Islet precursor cell (in vitro differentiated cells): ENCODE measurements at regions not wholly inside any gene's neighbourhood (a gene's known extent, or its start where the extent isn't known, plus 50 kb on each side); places are given as distances from the start of the nearest gene placed in this dataset.
"Not testable (repeated sequence)": the region's sequence is repeated elsewhere in the genome, so short reads cannot be mapped to it uniquely, and the experiment has no call there.

Experiments used
- DNase-seq: peaks from one replicate; pipeline ENCODE4 v3.0.0-alpha.2; 2018

GRCh38 chrX:46151332-46151731, 393.9 kb downstream of the ZNF674 start:
- not testable (repeated sequence) for DNase-seq

- DNase-seq: no peak
Observed at GRCh38 chrX:46144566-46144965, 400.7 kb downstream of the ZNF674 start.

- no peak for DNase-seq
Observed at GRCh38 chrX:46140272-46140671, 404.9 kb downstream of the ZNF674 start.

GRCh38 chrX:46130247-46130646, 415.0 kb downstream of the ZNF674 start:
- DNase-seq: no peak

GRCh38 chrX:46125111-46125510, 420.1 kb downstream of the ZNF674 start:
- DNase-seq: no peak

GRCh38 chrX:46117234-46117633, 428.0 kb downstream of the ZNF674 start:
- no peak for DNase-seq

- not testable (repeated sequence) for DNase-seq
Observed at GRCh38 chrX:46087310-46087709, 457.9 kb downstream of the ZNF674 start.

- not testable (repeated sequence) for DNase-seq
Observed at GRCh38 chrX:46080121-46080520, 465.1 kb downstream of the ZNF674 start.

GRCh38 chrX:46072791-46073190, 472.4 kb downstream of the ZNF674 start:
- no peak for DNase-seq

GRCh38 chrX:46072372-46072771, 472.8 kb downstream of the ZNF674 start:
- DNase-seq: no peak

GRCh38 chrX:46070421-46070820, 474.8 kb downstream of the ZNF674 start:
- no peak for DNase-seq

- no peak for DNase-seq
Observed at GRCh38 chrX:46059316-46059715, 485.9 kb downstream of the ZNF674 start.

GRCh38 chrX:46044486-46044885, 500.7 kb downstream of the ZNF674 start:
- no peak for DNase-seq

- DNase-seq: no peak
Observed at GRCh38 chrX:46040001-46040400, 505.2 kb downstream of the ZNF674 start.

GRCh38 chrX:46039526-46039925, 505.7 kb downstream of the ZNF674 start:
- no peak for DNase-seq

GRCh38 chrX:46036508-46036907, 508.7 kb downstream of the ZNF674 start:
- no peak for DNase-seq

GRCh38 chrX:46034868-46035267, 510.4 kb downstream of the ZNF674 start:
- no peak for DNase-seq

- no peak for DNase-seq
Observed at GRCh38 chrX:46029777-46030176, 515.4 kb downstream of the ZNF674 start.

GRCh38 chrX:46016296-46016695, 528.9 kb downstream of the ZNF674 start:
- no peak for DNase-seq

- no peak for DNase-seq
Observed at GRCh38 chrX:46015653-46016052, 529.6 kb downstream of the ZNF674 start.

GRCh38 chrX:45992402-45993123, 552.7 kb downstream of the ZNF674 start:
- DNase-seq: no peak

- no peak for DNase-seq
Observed at GRCh38 chrX:45986971-45987370, 558.2 kb downstream of the ZNF674 start.

- no peak for DNase-seq
Observed at GRCh38 chrX:45986081-45986480, 559.1 kb downstream of the ZNF674 start.

- not testable (repeated sequence) for DNase-seq
Observed at GRCh38 chrX:45982958-45983727, 562.1 kb downstream of the ZNF674 start.
